ENCODE measurements at regions not wholly inside any gene's neighbourhood (a gene's known extent, or its start where the extent isn't known, plus 50 kb on each side); places are given as distances from the start of the nearest gene placed in this dataset.

GRCh38 chr19:30316000-30316491, 56.1 kb upstream of the ZNF536 start:
- POLR2A ChIA-PET = no interaction called here
- CTCF ChIA-PET = no interaction called here

GRCh38 chr19:30316560-30317106, 55.6 kb upstream of the ZNF536 start:
- Histone ChIP-seq H3K27me3 (ENCODE audit: control insufficient read depth, insufficient read depth, low read length) (no peaks in the 10 kb centered on the region), H3K36me3 (ENCODE audit: control insufficient read depth, insufficient read depth, low read length) (no peaks in the 10 kb centered on the region), H3K4me3 (ENCODE audit: low read depth, low read length) (no peak overlapping the region)
- CTCF ChIA-PET = no interaction called here
- POLR2A ChIA-PET = no interaction called here
- no peak for TF ChIP-seq CTCF (IDR thresholded peaks at IDR 0.05; ENCODE audit: insufficient read depth, low read depth, low read length)
- no peak for DNase-seq (ENCODE audit: low read depth)

More at GRCh38 chr19:30316000-30316491, 56.1 kb upstream of the ZNF536 start:
- no peaks in the 10 kb centered on the region for H3K36me3 ChIP-seq (ENCODE audit: control insufficient read depth, insufficient read depth, low read length)
- DNase-seq (ENCODE audit: low read depth) = no peak
- H3K27me3 ChIP-seq (ENCODE audit: control insufficient read depth, insufficient read depth, low read length) = no peaks in the 10 kb centered on the region
- H3K4me3 ChIP-seq (ENCODE audit: low read depth, low read length) = no peak overlapping the region
- TF ChIP-seq CTCF (IDR thresholded peaks at IDR 0.05; ENCODE audit: insufficient read depth, low read depth, low read length) = no peak

- no peaks in the 10 kb centered on the region for H3K36me3 ChIP-seq (ENCODE audit: control insufficient read depth, insufficient read depth, low read length)
- ChIA-PET CTCF (no interaction called here), POLR2A (no interaction called here)
- no peak for TF ChIP-seq CTCF (IDR thresholded peaks at IDR 0.05; ENCODE audit: insufficient read depth, low read depth, low read length)
- no peak overlapping the region for H3K4me3 ChIP-seq (ENCODE audit: low read depth, low read length)
- no peaks in the 10 kb centered on the region for H3K27me3 ChIP-seq (ENCODE audit: control insufficient read depth, insufficient read depth, low read length)
- no peak for DNase-seq (ENCODE audit: low read depth)
These were observed 54.8 kb upstream of the ZNF536 start for GRCh38 chr19:30317403-30317802.

- Histone ChIP-seq H3K27me3 (ENCODE audit: control insufficient read depth, insufficient read depth, low read length) (no peaks in the 10 kb centered on the region), H3K36me3 (ENCODE audit: control insufficient read depth, insufficient read depth, low read length) (no peaks in the 10 kb centered on the region), H3K4me3 (ENCODE audit: low read depth, low read length) (no peak overlapping the region)
- no peak for DNase-seq (ENCODE audit: low read depth)
- TF ChIP-seq CTCF (IDR thresholded peaks at IDR 0.05; ENCODE audit: insufficient read depth, low read depth, low read length) = no peak
- ChIA-PET CTCF (no interaction called here), POLR2A (no interaction called here)
These were observed 53.9 kb upstream of the ZNF536 start for GRCh38 chr19:30318261-30318660.

GRCh38 chr19:30318936-30319335, 53.2 kb upstream of the ZNF536 start:
- H3K27me3 ChIP-seq (ENCODE audit: control insufficient read depth, insufficient read depth, low read length) = no peaks in the 10 kb centered on the region
- no peak for DNase-seq (ENCODE audit: low read depth)
- CTCF ChIA-PET = no interaction called here
- H3K4me3 ChIP-seq (ENCODE audit: low read depth, low read length) = no peak overlapping the region
- POLR2A ChIA-PET = no interaction called here
- TF ChIP-seq CTCF (IDR thresholded peaks at IDR 0.05; ENCODE audit: insufficient read depth, low read depth, low read length) = no peak
- no peaks in the 10 kb centered on the region for H3K36me3 ChIP-seq (ENCODE audit: control insufficient read depth, insufficient read depth, low read length)
